H9 (cell line): ENCODE measurements at regions not wholly inside any gene's neighbourhood (a gene's known extent, or its start where the extent isn't known, plus 50 kb on each side); places are given as distances from the start of the nearest gene placed in this dataset.

Experiments used
- DNase-seq: peaks from one replicate; pipeline ENCODE4 v3.0.0-alpha.2; 2017
- H2AFZ ChIP-seq: one replicate; pipeline ENCODE4 v1.6.1; 2013; ENCODE audit warnings: mild to moderate bottlenecking, low read length, control low read depth, moderate library complexity
- H2AK5ac ChIP-seq: 2 replicates; pipeline ENCODE4 v1.6.1; 2013; ENCODE audit warnings: low read length, control low read depth, mixed read lengths; ENCODE audit not compliant: insufficient read length
- H2BK120ac ChIP-seq: one replicate; pipeline ENCODE4 v1.6.1; 2013; ENCODE audit warnings: low read depth, mild to moderate bottlenecking, low read length, control low read depth, inconsistent platforms; ENCODE audit not compliant: poor library complexity, severe bottlenecking
- H2BK12ac ChIP-seq: 2 replicates; pipeline ENCODE4 v1.6.1; 2013; ENCODE audit warnings: low read length, control low read depth, mixed read lengths, low read depth; ENCODE audit not compliant: insufficient read length
- H2BK15ac ChIP-seq: 2 replicates; pipeline ENCODE4 v1.6.1; 2013; ENCODE audit warnings: low read depth, low read length, control low read depth
- H2BK20ac ChIP-seq: one replicate; pipeline ENCODE4 v1.6.1; 2013; ENCODE audit warnings: low read depth, mild to moderate bottlenecking, low read length, control low read depth, inconsistent platforms; ENCODE audit not compliant: poor library complexity, severe bottlenecking
- H2BK5ac ChIP-seq: 2 replicates; pipeline ENCODE4 v1.6.1; 2013; ENCODE audit warnings: low read length, control low read depth, mixed read lengths; ENCODE audit not compliant: insufficient read length
- H3K14ac ChIP-seq: 2 replicates; pipeline ENCODE4 v1.6.1; 2013; ENCODE audit warnings: low read length, control low read depth; ENCODE audit not compliant: insufficient read depth
- H3K18ac ChIP-seq: 2 replicates; pipeline ENCODE4 v1.6.1; 2013; ENCODE audit warnings: low read depth, mild to moderate bottlenecking, mixed read lengths, low read length, control low read depth; ENCODE audit not compliant: insufficient read length
- H3K23ac ChIP-seq: 2 replicates; pipeline ENCODE4 v1.6.1; 2013; ENCODE audit warnings: low read length, control low read depth, mixed read lengths, low read depth; ENCODE audit not compliant: insufficient read length
- H3K23me2 ChIP-seq: 2 replicates; pipeline ENCODE4 v1.6.1; 2013; ENCODE audit warnings: low read depth, mild to moderate bottlenecking, mixed read lengths, low read length, control low read depth; ENCODE audit not compliant: insufficient read length, poor library complexity, severe bottlenecking
- H3K27ac ChIP-seq: 2 replicates; pipeline ENCODE4 v1.5.1; 2013; ENCODE audit warnings: low read length, control low read depth, mixed read lengths, low read depth; ENCODE audit not compliant: insufficient read length
- H3K27me3 ChIP-seq: 2 replicates; pipeline ENCODE4 v1.6.1; 2013; ENCODE audit warnings: low read length, control low read depth, inconsistent platforms; ENCODE audit not compliant: insufficient read depth
- H3K4ac ChIP-seq: 2 replicates; pipeline ENCODE4 v1.6.1; 2013; ENCODE audit warnings: low read depth, mild to moderate bottlenecking, control low read depth, inconsistent platforms, low read length, moderate library complexity
- H3K4me1 ChIP-seq: 2 replicates; pipeline ENCODE4 v1.6.1; 2013; ENCODE audit warnings: low read length, control low read depth, inconsistent platforms; ENCODE audit not compliant: insufficient read depth
- H3K4me2 ChIP-seq: 2 replicates; pipeline ENCODE4 v1.6.1; 2013; ENCODE audit warnings: low read length, control low read depth, mixed read lengths; ENCODE audit not compliant: insufficient read length, insufficient read depth
- H3K56ac ChIP-seq: 2 replicates; pipeline ENCODE4 v1.6.1; 2013; ENCODE audit warnings: low read depth, mild to moderate bottlenecking, mixed read lengths, low read length, control low read depth; ENCODE audit not compliant: insufficient read length
- H3K79me1 ChIP-seq: 2 replicates; pipeline ENCODE4 v1.6.1; 2013; ENCODE audit warnings: low read depth, mild to moderate bottlenecking, moderate library complexity, low read length, control low read depth, inconsistent platforms; ENCODE audit not compliant: insufficient read depth, poor library complexity, severe bottlenecking
- H3K79me2 ChIP-seq: 2 replicates; pipeline ENCODE4 v1.6.1; 2013; ENCODE audit warnings: low read length, control low read depth, inconsistent platforms; ENCODE audit not compliant: insufficient read depth
- H3K9ac ChIP-seq: 2 replicates; pipeline ENCODE4 v1.6.1; 2013; ENCODE audit warnings: low read length, control low read depth, mixed read lengths; ENCODE audit not compliant: insufficient read length; ENCODE audit errors: extremely low read depth
- H3K9me3 ChIP-seq: one replicate; pipeline ENCODE4 v1.6.1; 2013; ENCODE audit warnings: low read depth, low read length, inconsistent platforms; ENCODE audit not compliant: control insufficient read depth
- H3T11ph ChIP-seq: one replicate; pipeline ENCODE4 v1.6.1; 2013; ENCODE audit warnings: mild to moderate bottlenecking, low read length, control low read depth, inconsistent platforms
- H4K20me1 ChIP-seq: one replicate; pipeline ENCODE4 v1.6.1; 2013; ENCODE audit not compliant: control insufficient read depth, insufficient read length, insufficient read depth
- H4K5ac ChIP-seq: 2 replicates; pipeline ENCODE4 v1.6.1; 2013; ENCODE audit warnings: low read depth, mild to moderate bottlenecking, mixed read lengths, low read length, control low read depth; ENCODE audit not compliant: insufficient read length
- H4K8ac ChIP-seq: replicated peaks from 2 replicates; pipeline ENCODE4 v1.6.1; 2013; ENCODE audit warnings: low read length, control low read depth, mixed read lengths, low read depth; ENCODE audit not compliant: insufficient read length
- H4K91ac ChIP-seq: 2 replicates; pipeline ENCODE4 v1.6.1; 2013; ENCODE audit warnings: low read depth, mild to moderate bottlenecking, moderate library complexity, mixed read lengths, low read length, control low read depth; ENCODE audit not compliant: insufficient read length
- H3K27ac Mint-ChIP-seq, 3 experiments: 2 replicates in 2 of 3; 3 replicates in 1 of 3; pipeline ENCODE4 v1.8.0; 2020 to 2021; ENCODE audit warnings: mixed read lengths in 3 of 3, mild to moderate bottlenecking in 1 of 3, moderate library complexity in 1 of 3
- H3K27me3 Mint-ChIP-seq: 2 replicates; pipeline ENCODE4 v1.8.0; 2021; ENCODE audit warnings: low read depth, mild to moderate bottlenecking, moderate library complexity, mixed read lengths
- H3K36me3 Mint-ChIP-seq, 3 experiments: 2 replicates in 2 of 3; 3 replicates in 1 of 3; pipeline ENCODE4 v1.8.0; 2020 to 2021; ENCODE audit warnings: low read depth in 3 of 3, mixed read lengths in 3 of 3; ENCODE audit not compliant: insufficient read depth in 1 of 3
- H3K4me1 Mint-ChIP-seq, 2 experiments: 2 replicates each; pipeline ENCODE4 v1.8.0; 2020; ENCODE audit warnings: mixed read lengths in 2 of 2
- H3K4me3 Mint-ChIP-seq, 2 experiments: 2 replicates in 1 of 2; 3 replicates in 1 of 2; pipeline ENCODE4 v1.8.0; 2020 to 2021; ENCODE audit warnings: mild to moderate bottlenecking in 2 of 2, mixed read lengths in 2 of 2, moderate library complexity in 1 of 2
- H3K9me3 Mint-ChIP-seq, 2 experiments: 2 replicates in 1 of 2; 3 replicates in 1 of 2; pipeline ENCODE4 v1.8.0; 2020; ENCODE audit warnings: mild to moderate bottlenecking in 2 of 2, mixed read lengths in 2 of 2, moderate library complexity in 1 of 2
- WGBS: extraction: QIAGEN DNeasy Blood & Tissue Kit; methylation state at CpG from one replicate; pipeline ENCODE4 v1.1.7; 2013; ENCODE audit warnings: missing lambda C conversion rate, low lambda C conversion rate, mixed read lengths; ENCODE audit not compliant: insufficient read length; ENCODE audit errors: extremely low coverage; 5-methylcytosine and 5-hydroxymethylcytosine counted together
- TF ChIP-seq, protein P1 (sequence below): fragments of 200-600 bp; sonication (generic); conservative IDR thresholded peaks from 3 replicates; pipeline ENCODE4 v1.8.0; 2021; ENCODE audit warnings: antibody characterized with exemption, mild to moderate bottlenecking

DNA sequence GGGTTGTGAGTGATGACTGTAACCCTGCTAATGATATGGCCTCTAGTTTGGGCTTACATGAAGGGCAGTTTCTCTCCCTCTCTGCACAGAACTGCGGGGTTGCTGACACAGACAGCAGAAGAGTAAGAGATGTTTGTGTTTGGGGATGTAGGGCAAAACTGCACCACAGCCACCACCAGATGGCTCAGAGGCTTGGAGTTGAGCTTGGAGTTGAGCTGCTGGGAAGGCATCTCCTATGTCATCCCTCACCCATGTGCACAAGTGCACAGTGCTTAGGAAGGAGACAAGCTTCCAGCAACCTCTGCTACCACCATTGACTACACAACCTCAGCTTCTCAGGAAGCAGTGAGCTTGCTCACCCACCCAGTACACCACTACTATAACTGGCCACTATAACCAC, 303.9 kb upstream of the DEFB112 start:
- no peak overlapping the region for H2AFZ ChIP-seq
- H2BK5ac ChIP-seq = no peak overlapping the region
- peaks cover 0 to 2% of the 10 kb centered on the region in 2 experiments; a peak in 1 of 5 replicates for H3K9me3 Mint-ChIP-seq
- no peak overlapping the region for H3K27ac ChIP-seq
- H3K18ac ChIP-seq = no peak overlapping the region
- H3K79me1 ChIP-seq = no peaks in the 10 kb centered on the region
- H3K23me2 ChIP-seq = no peaks in the 10 kb centered on the region
- H3K4me1 ChIP-seq = no peaks in the 10 kb centered on the region
- TF ChIP-seq, protein P1, sequence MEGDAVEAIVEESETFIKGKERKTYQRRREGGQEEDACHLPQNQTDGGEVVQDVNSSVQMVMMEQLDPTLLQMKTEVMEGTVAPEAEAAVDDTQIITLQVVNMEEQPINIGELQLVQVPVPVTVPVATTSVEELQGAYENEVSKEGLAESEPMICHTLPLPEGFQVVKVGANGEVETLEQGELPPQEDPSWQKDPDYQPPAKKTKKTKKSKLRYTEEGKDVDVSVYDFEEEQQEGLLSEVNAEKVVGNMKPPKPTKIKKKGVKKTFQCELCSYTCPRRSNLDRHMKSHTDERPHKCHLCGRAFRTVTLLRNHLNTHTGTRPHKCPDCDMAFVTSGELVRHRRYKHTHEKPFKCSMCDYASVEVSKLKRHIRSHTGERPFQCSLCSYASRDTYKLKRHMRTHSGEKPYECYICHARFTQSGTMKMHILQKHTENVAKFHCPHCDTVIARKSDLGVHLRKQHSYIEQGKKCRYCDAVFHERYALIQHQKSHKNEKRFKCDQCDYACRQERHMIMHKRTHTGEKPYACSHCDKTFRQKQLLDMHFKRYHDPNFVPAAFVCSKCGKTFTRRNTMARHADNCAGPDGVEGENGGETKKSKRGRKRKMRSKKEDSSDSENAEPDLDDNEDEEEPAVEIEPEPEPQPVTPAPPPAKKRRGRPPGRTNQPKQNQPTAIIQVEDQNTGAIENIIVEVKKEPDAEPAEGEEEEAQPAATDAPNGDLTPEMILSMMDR = peak; percentile 36; the same call in 2 of the 3 replicates
- H3K27me3 Mint-ChIP-seq = no peaks in the 10 kb centered on the region
- no peak overlapping the region for H2BK120ac ChIP-seq
- no CpG with 5 or more reads among the region's 1 CpG for WGBS
- H3K9ac ChIP-seq = no peak overlapping the region
- H2BK12ac ChIP-seq = no peak overlapping the region
- no peak overlapping the region for H2BK20ac ChIP-seq
- peak; percentile 45 for DNase-seq
- H3K4me1 Mint-ChIP-seq = no peaks in the 10 kb centered on the region
- H3K14ac ChIP-seq = no peak overlapping the region
- H3K79me2 ChIP-seq = no peaks in the 10 kb centered on the region
- H3K27ac Mint-ChIP-seq = no peak overlapping the region
- no peak overlapping the region for H3T11ph ChIP-seq
- H3K4me3 Mint-ChIP-seq = no peak overlapping the region
- no peak overlapping the region for H3K4ac ChIP-seq
- H4K5ac ChIP-seq = no peak overlapping the region
- H3K36me3 Mint-ChIP-seq = peaks cover 0 to 2% (median 0%) of the 10 kb centered on the region in 3 experiments; a peak in 1 of 7 replicates
- H3K23ac ChIP-seq = no peak overlapping the region
- H4K20me1 ChIP-seq = no peaks in the 10 kb centered on the region
- H3K4me2 ChIP-seq = no peak overlapping the region
- H3K56ac ChIP-seq = no peak overlapping the region
- H3K27me3 ChIP-seq = no peaks in the 10 kb centered on the region
- H3K9me3 ChIP-seq = no peaks in the 10 kb centered on the region
- no peak overlapping the region for H4K8ac ChIP-seq
- H4K91ac ChIP-seq = no peak overlapping the region
- H2AK5ac ChIP-seq = no peak overlapping the region
- no peak overlapping the region for H2BK15ac ChIP-seq
